Globus pallidus (tissue), 1 donor: ENCODE measurements at regions not wholly inside any gene's neighbourhood (a gene's known extent, or its start where the extent isn't known, plus 50 kb on each side); places are given as distances from the start of the nearest gene placed in this dataset.

Source experiments
- DNase-seq: peaks from one replicate; pipeline ENCODE4 v3.0.0-alpha.2; 2015; ENCODE audit warnings: low spot score

DNA sequence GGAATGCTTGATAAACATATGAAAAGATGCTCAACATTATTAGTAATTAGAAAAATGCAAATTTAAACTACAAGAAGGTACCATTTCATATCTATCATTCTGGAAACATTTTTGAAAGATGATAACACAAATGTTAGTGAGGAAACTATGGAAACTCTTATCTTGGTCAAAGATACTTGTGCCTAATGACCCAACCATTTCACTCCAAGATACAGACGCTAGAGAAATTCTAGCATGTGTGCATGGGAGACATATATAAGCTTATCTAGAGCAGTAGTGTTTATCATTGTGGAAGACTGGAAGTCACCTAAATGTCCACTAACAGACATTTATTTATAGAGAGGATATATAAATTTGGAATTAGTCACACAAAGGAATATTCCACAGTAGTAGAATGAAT lies 143.1 kb upstream of the HMGA2 start:
- DNase-seq = no peak

DNA sequence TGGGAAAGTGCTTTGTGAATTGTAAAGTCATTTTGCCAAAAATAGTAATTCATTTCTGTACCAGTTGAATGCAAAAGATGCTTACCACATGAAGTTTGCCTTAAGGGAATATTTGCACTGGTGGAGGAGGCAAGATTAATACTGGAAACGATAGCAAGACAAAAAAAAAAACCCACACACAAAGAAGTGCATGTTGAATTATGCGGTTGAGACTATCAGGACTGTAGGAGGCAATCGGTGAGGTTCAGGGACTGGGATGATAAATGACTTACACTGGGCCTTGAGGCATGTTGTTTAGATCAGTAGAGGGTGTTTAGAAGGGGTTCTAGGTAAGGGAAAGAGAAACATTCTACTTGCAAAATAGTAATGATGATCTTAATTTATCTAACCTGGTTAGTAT lies 142.2 kb upstream of the HMGA2 start:
- no peak for DNase-seq

DNA sequence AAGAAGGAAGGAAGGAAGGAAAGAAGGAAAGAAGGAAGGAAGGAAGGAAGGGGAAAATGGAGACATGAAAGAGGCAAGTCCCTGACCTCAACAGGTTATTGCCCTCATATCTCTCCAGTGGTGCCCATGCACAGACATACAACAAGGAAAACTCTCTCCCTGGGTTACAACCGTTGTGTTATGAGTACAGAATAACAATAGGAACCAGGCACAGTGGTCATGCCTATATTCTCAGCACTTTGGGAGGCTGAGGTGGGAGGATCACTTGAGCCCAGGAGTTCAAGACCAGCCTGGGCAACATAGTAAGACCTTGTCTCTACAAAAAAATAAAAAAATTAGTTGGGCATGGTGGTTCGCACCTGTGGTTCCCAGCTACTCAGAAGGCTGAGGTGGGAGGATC lies 139.4 kb upstream of the HMGA2 start:
- DNase-seq = no peak

DNA sequence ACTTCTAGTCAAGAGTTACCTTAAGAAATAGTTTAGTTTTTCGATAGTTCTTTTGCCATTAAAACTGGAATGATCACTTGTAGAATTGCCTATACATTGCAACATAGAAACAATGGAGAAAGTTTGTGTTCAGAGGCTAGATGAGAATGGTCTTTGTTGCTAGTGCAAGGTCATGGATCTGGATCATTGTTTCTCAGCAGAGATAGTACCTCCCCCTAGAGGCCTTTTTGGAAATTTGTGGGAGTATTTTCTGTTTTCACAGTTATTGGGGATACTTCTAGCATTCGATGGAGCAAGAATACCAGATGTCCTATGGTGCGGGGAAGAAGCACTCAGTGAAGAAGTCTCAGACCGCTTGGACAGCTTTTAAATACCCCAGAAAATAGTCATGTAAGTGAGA lies 138.8 kb upstream of the HMGA2 start:
- peak; percentile 2 for DNase-seq

DNA sequence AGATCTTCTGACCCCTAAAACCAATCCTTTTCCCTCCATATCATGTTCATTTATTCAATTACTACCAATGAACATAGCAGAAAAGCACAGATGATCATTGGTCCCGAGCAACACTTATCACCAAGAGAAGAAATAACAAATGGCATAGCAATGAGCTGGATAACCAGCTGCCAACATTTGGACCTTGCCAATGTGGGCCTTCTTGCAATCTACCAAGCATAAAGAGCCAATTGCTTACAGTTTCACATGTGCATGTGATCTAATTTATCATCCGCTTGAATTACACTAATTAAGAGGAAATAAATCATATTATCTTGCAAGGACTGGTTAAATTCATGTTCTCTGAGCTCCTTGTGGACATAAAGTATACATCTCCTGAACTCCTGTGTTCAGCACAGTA lies 134.8 kb upstream of the HMGA2 start:
- DNase-seq = no peak

DNA sequence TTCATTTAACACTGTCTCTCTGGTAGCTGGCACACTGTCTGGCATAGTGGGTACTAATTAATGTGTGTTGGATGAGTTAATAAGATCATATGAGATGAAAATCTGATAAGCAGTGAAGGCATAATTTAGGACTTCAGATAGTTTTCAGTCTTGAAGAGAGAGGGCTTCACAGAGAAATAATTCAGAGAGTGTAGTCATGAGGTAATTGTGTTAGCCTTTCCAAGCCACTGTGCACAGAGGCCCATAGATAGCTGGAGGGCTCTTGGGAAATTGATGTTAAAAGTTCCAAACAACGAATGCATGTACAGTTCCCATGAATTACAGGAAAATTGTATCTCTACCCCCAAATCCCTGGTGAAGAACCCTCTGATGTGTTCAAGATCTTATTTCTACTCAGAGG lies 133.8 kb upstream of the HMGA2 start:
- no peak for DNase-seq

DNA sequence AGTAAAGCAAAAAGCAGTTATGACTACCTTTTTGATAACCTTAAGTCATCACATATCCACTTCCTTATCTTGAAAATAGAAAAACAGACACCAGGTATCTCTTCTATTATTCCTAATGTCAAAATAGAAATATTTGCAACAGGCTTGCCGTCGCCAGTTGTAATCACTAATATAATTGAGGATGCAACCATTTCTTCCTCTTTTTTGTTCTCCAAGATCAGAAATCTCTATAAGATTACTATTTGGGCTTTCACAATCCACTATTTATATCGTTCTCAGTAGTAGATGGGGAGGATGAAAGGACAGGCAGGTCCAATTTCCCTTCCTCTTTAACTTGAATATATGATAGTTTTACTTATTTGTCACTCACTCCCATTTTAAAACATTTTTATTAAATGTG lies 130.2 kb upstream of the HMGA2 start:
- DNase-seq = no peak

DNA sequence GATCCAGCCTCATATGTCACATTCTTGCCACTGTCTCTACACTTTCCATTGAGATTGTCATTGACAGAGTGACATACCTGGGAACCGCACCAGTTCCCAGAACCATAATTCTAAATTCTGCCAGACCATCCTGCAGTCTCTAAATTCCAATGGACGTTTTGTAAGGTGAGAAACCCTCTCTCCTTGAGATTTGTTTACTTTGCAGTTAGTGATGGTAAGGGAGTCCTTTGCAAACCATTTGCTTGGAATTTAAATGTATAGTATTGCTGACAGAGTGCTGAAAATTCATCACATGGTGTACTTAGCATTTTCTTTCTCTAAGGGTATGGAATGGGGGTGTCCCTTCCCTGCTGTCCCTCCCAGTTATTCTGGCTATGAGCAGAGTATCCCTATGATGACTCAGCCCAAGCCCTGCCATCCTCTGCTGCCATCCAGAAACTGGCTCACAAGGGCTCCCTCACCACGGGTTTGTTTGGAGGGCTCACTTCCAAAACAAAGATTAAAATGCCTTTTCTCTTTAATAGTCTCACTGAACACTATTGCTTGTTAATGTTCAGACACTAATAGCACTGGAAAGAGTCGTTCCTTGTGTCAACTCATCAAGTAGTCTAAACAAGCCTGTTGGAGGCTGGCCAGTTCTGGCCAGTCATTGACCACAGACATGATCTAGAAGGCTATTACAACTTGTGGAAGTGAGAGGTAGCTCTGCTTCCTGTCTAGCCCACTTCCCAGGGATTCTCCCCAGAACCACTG lies 129.0 kb upstream of the HMGA2 start:
- DNase-seq = peak; percentile 2

DNA sequence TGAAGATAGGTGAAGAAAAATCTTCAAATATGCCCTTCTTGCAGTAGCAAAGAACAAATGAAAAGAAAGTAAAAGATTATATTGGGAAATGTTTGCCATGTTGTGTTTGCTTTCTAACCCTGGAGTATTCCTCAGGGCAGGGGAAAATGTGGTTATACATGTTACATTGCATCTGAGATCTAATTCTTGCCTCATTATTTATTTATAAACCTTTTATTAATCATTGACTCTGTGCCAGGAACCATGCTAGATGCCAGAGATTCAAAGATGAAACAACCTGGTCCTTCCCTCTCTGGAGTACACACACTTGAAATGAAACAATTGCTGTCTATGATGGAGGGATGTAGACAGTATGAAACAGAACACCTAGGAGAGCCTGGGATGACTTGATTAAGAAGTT lies 128.1 kb upstream of the HMGA2 start:
- DNase-seq = no peak

DNA sequence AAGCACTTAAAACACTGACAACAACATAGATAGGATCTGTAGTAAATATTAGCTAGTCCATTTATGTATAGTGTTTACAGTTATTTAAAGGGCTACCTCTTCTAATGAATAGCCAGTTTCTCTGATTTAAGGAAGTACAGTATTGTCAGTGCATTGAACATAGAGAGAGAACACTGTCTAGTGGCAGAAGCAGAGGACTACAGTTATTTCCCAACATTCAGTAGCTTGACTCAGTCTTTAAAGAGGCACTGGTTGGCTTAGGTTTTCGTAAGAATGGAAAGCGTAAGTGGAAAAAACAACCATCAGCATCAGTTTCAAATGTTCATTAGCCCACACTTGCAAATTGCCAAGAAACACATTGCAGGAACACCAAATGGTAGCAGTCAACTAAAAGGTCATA lies 125.0 kb upstream of the HMGA2 start:
- no peak for DNase-seq

DNA sequence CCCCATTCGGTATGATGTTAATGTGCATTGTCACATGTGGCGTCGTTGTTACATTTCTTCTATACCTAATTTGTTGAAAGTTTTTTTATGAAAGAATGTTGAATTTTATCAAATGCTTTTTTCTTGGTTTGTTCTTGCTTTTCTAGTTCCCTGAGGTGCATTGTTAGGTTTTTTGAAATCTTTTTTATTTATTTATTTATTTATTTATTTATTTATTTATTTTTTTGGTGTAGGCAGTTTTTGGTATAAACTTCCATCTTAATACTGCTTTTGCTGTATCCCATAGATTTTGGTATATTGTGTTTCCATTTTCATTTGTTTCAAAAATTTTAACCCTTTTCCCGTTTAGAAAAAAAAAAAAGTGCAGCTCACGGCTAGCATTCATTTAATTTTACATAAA lies 121.1 kb upstream of the HMGA2 start:
- DNase-seq = no peak

DNA sequence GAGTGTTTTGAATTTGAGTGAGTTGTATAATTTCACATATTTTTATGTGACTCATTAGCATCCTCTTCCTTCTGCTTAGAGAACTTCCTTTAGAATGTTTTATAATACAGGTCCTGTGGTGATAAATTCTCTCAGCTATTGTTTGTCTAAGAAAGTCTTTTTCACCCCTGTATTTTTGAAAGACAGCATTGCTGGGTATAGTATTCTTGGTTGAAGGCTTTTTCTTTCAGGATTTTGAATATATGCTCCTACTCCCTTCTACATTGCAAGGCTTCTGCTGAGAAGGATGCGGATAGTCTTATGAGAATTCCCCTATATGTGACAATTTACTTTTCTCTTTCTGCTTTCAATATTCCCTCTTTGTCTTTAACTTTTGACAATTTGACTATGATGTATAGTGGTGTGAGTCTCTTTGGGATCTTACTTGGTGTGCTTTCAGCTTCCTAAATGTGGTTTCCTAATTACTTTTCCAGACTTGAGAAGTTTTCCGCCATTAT lies 118.9 kb upstream of the HMGA2 start:
- DNase-seq = no peak

DNA sequence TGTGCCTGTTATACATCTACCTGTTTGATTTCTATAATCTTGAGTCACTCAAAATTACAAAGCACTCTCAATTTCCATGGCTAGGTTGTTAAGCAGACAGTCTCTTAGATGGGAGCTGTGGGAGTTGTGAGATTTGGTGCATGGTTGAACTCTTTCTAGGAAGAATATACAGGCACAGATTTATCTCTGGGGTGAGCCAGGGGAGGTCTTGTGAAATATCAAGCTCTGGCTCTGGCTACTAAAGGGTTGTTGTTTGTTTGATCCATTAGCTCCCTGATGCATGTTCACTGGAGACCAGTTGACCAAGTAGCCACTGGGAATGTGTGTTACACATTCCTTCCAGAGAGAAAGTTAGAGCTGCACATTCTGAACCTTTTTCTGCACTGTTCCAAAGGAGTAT lies 117.2 kb upstream of the HMGA2 start:
- no peak for DNase-seq

DNA sequence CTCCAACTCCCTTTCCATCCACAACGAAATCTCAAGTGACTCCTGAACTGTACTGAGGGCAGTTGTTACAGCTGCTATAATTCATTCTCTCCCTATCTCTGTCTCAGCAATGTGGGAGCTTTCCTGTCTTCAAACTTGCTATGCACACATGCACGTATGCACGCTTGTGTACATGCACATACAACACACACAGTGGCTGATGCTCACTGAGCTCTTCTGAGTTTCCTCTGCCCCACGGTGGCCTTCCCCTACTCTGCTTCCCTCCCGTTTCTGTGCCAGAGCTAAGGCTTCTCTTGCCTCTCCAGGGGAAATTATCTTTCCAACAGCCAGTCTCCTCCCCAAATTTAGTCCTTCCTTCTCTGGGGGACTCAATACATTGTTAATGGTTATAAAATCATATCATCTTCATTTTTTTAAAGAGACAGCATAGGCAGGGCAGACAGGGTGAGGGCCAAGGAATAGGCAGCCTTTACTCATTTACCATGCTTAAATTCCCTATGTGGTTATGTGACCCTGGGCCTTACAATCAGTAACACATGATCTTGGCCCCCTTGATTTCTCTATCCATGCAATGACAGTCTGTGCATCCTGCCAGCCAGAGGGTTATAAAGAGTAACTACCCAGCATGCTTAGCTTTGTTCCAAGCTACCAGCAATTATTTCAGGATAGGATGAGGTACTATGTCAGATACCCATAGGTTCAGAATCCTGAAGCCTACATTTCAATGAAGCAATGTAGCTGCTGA lies 111.9 kb upstream of the HMGA2 start:
- DNase-seq = no peak

DNA sequence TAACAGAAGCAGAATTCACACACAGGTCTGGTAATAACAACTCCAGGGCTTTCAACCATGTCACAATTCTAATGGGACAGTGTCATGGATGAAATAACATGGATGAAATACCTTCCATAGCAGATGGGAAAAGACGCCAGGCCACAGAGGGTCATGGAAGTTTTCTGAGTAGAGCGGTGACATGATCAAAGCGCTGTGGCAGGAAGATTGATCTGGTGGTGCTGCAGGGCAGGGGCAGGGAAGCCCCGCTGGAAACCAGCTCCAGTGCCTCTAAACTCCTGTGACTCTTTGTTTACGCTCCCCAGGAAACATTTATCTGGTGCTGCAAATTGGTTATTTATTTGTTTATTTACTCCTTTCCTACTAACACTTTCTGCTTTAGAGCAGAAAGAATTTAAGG lies 108.3 kb upstream of the HMGA2 start:
- no peak for DNase-seq

DNA sequence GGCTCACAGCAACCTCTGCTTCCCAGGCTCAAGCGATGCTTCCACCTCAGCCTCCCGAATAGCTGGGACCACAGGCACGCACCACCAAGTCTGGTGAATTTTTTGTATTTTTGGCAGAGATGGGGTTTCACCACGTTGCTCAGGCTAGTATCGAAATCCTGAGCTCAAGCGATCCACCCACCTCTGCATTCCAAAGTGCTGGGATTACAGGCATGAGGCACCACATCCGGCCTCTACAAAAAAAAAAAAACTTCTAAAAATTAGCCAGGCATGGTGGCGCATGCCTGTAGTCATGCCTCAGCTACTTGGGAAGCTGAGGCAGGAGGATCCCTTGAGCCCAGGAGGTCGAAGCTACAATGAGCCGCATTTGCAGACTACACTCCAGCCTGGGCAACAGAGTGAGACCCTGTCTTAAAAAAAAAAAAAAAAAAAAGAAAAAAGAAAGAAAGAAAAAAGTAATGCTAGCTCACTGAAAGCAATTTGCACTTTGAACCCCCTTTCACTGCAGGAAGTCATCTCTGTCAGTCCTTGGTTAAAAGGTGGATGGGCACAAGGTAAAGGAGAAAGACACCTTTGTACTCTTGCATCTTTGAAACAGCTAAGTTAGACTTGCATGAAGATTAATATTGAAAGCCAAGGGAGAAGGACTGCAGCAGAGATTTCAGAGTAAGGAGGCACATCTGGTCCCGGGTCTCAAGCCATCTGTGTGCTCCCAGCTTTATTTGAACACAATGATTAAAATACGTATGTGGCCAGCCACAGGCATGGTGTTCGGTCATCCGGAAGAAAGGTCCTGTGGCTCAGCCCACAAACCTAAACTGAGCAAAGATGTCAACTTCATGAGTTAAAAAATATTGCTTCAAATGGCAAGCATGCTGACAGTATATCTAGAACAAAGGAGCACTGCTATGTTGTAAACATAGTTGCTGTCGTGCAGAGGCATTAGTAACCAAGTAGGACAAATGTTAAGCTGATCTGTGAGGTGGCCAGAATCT lies 103.8 kb upstream of the HMGA2 start:
- DNase-seq = no peak

DNA sequence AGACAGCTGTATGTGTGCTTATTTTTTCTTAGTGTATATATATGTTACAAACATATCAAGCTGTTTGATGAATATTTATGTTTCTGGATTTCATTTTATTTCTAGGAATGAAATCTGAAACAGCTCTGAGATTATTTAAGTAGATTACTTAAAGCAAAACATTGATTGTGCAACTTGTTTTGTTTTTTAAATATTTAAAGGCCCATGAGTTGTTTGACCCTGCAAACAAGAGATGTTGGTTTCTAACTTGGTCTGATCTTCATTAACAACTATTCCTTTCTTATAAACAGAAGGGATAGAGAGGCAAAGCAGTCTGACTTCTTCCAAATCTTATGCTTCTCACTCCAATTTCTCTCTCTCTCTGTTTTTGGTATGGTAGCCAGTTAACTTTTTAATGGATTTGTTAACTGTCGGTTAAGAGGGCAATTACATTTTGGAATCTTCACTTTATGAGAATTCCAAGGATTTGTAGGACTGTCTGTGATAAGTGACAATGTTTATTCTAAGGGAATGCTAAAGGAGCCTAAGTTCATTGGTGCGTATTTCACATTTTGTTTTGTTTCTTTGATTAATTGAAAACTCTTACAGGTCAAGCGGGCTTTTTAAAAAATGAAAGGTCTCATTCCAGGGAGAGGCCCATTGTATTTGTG lies 102.6 kb upstream of the HMGA2 start:
- no peak for DNase-seq

DNA sequence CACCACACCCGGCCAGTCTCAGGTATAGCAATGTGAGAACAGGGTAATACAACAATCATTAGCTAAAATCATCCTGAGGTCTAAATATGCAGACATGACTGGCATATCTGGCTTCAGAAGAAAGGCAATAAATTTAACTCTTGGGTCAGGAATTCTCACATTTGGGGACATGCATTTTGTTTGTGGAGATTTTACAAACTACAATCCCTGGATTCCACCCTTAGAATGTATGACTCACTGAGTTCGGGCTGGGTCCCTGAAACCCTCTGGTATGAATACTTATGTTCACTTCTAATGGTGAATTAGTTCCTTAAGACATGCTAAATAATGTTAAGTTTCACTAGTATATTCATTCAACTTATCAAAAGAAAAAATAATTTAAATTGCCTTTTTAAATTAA lies 98.9 kb upstream of the HMGA2 start:
- DNase-seq = no peak

DNA sequence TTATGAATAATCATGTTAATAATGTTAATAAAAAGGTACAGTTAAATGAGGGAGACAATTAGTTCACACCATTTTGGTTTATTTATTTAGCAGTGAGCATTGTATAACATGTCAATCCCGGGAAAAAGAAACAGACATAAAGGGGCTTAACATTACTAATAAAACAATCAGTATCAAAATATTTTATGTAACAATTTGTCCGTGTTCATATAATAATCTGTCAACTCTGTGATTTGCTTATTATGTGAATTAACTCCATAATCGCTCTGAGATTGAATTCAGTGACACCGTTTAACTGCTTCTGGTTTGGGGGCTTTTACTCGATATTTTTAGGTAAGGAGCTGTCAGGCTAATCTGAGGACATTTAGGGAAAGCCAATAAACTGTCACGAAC lies 95.8 kb upstream of the HMGA2 start:
- no peak for DNase-seq

DNA sequence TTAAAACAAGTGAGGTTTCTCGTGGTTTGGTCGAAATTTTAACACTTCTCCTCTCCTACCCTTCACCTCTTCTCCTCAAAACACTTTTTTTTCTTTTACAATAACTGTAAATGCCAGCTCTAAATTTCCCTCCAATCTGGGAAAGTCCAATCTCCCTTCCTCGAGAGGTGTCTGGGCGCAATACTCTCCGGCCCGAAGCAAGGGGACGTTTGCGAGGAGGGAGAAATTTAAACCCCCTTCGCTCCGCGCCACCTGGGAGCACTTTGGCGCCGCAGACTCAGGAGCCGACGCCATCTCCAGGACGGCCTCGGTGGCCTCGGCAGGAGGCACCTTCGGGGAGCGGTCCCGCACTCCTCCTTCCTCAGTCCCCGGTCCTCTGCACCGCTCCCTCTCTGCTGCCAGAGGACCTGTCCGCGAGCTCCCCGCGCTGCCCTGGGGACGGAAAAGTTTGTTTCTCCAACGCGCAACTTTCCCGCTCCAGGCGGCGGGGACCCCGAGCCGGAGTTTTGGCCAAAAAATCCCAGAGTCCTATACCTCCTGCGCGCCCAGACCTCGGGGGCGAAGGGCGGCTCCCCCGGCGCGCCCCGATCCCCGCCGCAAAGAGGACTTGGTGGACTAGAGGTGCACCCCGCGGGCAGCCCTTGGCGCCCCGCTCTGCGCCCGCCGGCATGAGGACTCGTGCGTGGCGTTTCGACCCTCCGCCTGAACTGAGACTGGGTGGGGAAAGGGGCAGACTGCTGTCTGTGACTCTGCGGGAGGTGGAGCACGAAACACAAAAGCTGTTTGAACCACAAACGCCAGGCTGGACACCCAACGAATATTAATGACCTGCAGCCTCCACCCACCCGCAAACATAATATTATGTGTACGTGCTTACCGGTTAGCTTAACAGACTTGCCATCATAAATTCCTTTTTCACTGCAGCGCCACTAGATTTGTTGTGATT lies 95.2 kb upstream of the HMGA2 start:
- DNase-seq = no peak

DNA sequence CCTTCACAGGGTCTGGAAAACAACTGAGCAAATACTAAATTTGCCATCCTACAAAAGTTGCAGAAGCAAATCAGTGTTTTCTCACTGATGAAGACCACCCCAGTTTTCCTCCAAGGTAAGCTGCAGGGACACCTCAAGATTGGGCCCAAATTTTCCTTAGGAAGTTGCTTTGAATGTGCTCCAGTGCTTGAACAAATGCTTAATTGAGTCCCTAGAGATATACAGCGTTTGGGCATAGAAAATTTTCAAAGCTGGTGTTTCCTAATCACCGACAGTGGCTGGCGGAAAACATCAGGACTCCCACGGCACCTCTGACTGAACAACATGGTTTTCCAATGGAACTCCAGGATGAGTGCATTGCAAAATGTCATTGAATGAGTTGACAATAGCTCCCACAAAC lies 92.5 kb upstream of the HMGA2 start:
- no peak for DNase-seq
